Fibroblast of lung (primary cell): ENCODE measurements at regions not wholly inside any gene's neighbourhood (a gene's known extent, or its start where the extent isn't known, plus 50 kb on each side); places are given as distances from the start of the nearest gene placed in this dataset.
A peak's percentile ranks its signal among the peaks of the same experiment; 100 is the strongest.

Source experiments
- DNase-seq, 2 donors: peaks; one replicate each; pipeline versions ENCODE4 v3.0.0 to v3.0.0-alpha.2; 2010; ENCODE audit warnings: low read depth in 2 of 2
- H2AFZ ChIP-seq: 2 replicates; pipeline ENCODE4 v1.5.1; 2012; ENCODE audit warnings: low read length, control low read depth, inconsistent platforms
- H3K27ac ChIP-seq: 2 replicates; pipeline ENCODE4 v1.5.1; 2011; ENCODE audit warnings: low read length, control low read depth; ENCODE audit not compliant: insufficient read depth
- H3K27me3 ChIP-seq: 2 replicates; pipeline ENCODE4 v1.5.1; 2011; ENCODE audit warnings: mild to moderate bottlenecking, low read length; ENCODE audit not compliant: control insufficient read depth, insufficient read depth
- H3K36me3 ChIP-seq: 2 replicates; pipeline ENCODE4 v1.5.1; 2011; ENCODE audit warnings: low read length; ENCODE audit not compliant: control insufficient read depth, insufficient read depth
- H3K4me1 ChIP-seq: 2 replicates; pipeline ENCODE4 v1.5.1; 2011; ENCODE audit warnings: low read length; ENCODE audit not compliant: control insufficient read depth, insufficient read depth; ENCODE audit errors: extremely low read depth
- H3K4me2 ChIP-seq: 2 replicates; pipeline ENCODE4 v1.5.1; 2011; ENCODE audit warnings: low read length, control low read depth; ENCODE audit not compliant: insufficient read depth; ENCODE audit errors: extremely low read depth
- H3K4me3 ChIP-seq, 4 experiments: fragments of 200-600 bp in 1 of 4; sonication (generic) in 1 of 4; replicated peaks in 1 of 4; 2 replicates each; pipeline ENCODE4 v1.5.1; 2011 to 2016; ENCODE audit warnings: low read length in 4 of 4, low read depth in 3 of 4, mild to moderate bottlenecking in 3 of 4, control low read depth in 2 of 4, inconsistent platforms in 1 of 4, mixed read lengths in 1 of 4; ENCODE audit not compliant: insufficient read depth in 1 of 4; ENCODE audit errors: control extremely low read depth in 1 of 4
- H3K79me2 ChIP-seq: 2 replicates; pipeline ENCODE4 v1.5.1; 2012; ENCODE audit warnings: mild to moderate bottlenecking, low read length, inconsistent platforms; ENCODE audit not compliant: control insufficient read depth, insufficient read depth
- H3K9ac ChIP-seq: 2 replicates; pipeline ENCODE4 v1.5.1; 2011; ENCODE audit warnings: mild to moderate bottlenecking, low read length, control low read depth; ENCODE audit not compliant: insufficient read depth
- H3K9me3 ChIP-seq: 2 replicates; pipeline ENCODE4 v1.5.1; 2012; ENCODE audit warnings: low read depth, low read length; ENCODE audit not compliant: control insufficient read depth, insufficient read depth
- H4K20me1 ChIP-seq: 2 replicates; pipeline ENCODE4 v1.5.1; 2011; ENCODE audit warnings: low read length; ENCODE audit not compliant: control insufficient read depth, insufficient read depth; ENCODE audit errors: extremely low read depth
- CTCF ChIP-seq, 2 donors: IDR thresholded peaks in 1 of 2; conservative IDR thresholded peaks in 1 of 2; 1 replicate in 1 of 2; 2 replicates in 1 of 2; pipeline ENCODE4 v1.5.1; 2011 to 2012; ENCODE audit warnings: low read length in 2 of 2, control low read depth in 1 of 2, inconsistent platforms in 1 of 2, low read depth in 1 of 2, mild to moderate bottlenecking in 1 of 2
- EZH2 ChIP-seq: IDR thresholded peaks from 2 replicates; pipeline ENCODE4 v1.5.1; 2012; ENCODE audit warnings: low read length, control low read depth, mild to moderate bottlenecking; ENCODE audit errors: missing control alignments

DNA sequence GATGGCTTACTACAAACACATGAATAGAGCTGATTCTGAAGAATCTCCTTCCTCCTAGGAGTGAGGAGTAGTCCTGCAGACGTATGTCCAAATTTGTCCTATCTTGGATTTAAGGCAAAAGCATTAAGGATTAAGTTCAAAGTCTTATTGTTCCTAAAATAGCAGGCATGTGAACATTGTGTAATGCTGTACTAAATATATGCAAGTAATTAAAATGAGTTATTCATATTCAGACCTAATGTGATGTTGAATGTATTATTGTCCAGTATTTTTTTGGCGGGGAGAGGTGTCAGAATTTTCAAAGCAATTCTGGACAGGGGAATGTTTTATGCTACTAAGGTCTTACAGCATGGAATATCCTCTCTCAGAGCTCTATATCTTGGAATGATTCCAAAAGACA, 60.7 kb upstream of the STK38L start:
- Histone ChIP-seq H3K4me1 (peaks cover 14% of the 10 kb centered on the region), H3K27me3 (no peaks in the 10 kb centered on the region), H4K20me1 (no peaks in the 10 kb centered on the region), H3K9ac (no peak overlapping the region), H3K9me3 (no peaks in the 10 kb centered on the region), H3K4me3 (no peak overlapping the region), H3K36me3 (no peaks in the 10 kb centered on the region), H2AFZ (no peak overlapping the region), H3K4me2 (no peak overlapping the region), H3K79me2 (no peaks in the 10 kb centered on the region), H3K27ac (no peak overlapping the region)
- TF ChIP-seq EZH2 (no peak), CTCF (conservative IDR thresholded peaks at IDR 0.05 in 1 of 2, IDR thresholded peaks at IDR 0.05 in 1 of 2; ENCODE audit: low read depth in 1 of 2, low read length in 2 of 2) (no peak)
- DNase-seq = no peak

- H3K4me1 ChIP-seq = peaks cover 4% of the 10 kb centered on the region
- H3K4me2 ChIP-seq = no peak overlapping the region
- no peaks in the 10 kb centered on the region for H3K9me3 ChIP-seq
- no peaks in the 10 kb centered on the region for H3K27me3 ChIP-seq
- H4K20me1 ChIP-seq = no peaks in the 10 kb centered on the region
- no peak overlapping the region for H3K4me3 ChIP-seq
- DNase-seq = peak; percentile 69 to 98
- no peak overlapping the region for H2AFZ ChIP-seq
- TF ChIP-seq CTCF (conservative IDR thresholded peaks at IDR 0.05 in 1 of 2, IDR thresholded peaks at IDR 0.05 in 1 of 2; ENCODE audit: low read depth in 1 of 2, low read length in 2 of 2) (no peak), EZH2 (no peak)
- H3K9ac ChIP-seq = no peak overlapping the region
- no peak overlapping the region for H3K27ac ChIP-seq
- H3K36me3 ChIP-seq = no peaks in the 10 kb centered on the region
- no peaks in the 10 kb centered on the region for H3K79me2 ChIP-seq
Measured at GRCh38 chr12:27185234-27186021, 58.7 kb upstream of the STK38L start.

- no peak overlapping the region for H3K4me2 ChIP-seq
- no peaks in the 10 kb centered on the region for H3K79me2 ChIP-seq
- no peaks in the 10 kb centered on the region for H3K27me3 ChIP-seq
- no peak overlapping the region for H3K27ac ChIP-seq
- no peaks in the 10 kb centered on the region for H3K36me3 ChIP-seq
- no peaks in the 10 kb centered on the region for H3K9me3 ChIP-seq
- H2AFZ ChIP-seq = no peak overlapping the region
- H3K4me1 ChIP-seq = peaks cover 6% of the 10 kb centered on the region
- H3K4me3 ChIP-seq = no peak overlapping the region
- H3K9ac ChIP-seq = no peak overlapping the region
- H4K20me1 ChIP-seq = no peaks in the 10 kb centered on the region
- no peak for TF ChIP-seq CTCF (conservative IDR thresholded peaks at IDR 0.05 in 1 of 2, IDR thresholded peaks at IDR 0.05 in 1 of 2; ENCODE audit: low read depth in 1 of 2, low read length in 2 of 2)
- TF ChIP-seq EZH2 = no peak
- DNase-seq = peak in 1 of 2 donors; percentile 78
Measured at GRCh38 chr12:27186022-27186839, 57.9 kb upstream of the STK38L start.
